Smooth muscle cell (in vitro differentiated cells): ENCODE measurements at regions not wholly inside any gene's neighbourhood (a gene's known extent, or its start where the extent isn't known, plus 50 kb on each side); places are given as distances from the start of the nearest gene placed in this dataset.

Source experiments
- DNase-seq: peaks from one replicate; lab custom pipeline; 2025; ENCODE audit not compliant: unreplicated experiment; lab: John Stamatoyannopoulos, UW
- H2AFZ ChIP-seq: fragments of 200-600 bp; sonication (generic); 2 replicates; pipeline ENCODE4 v1.6.0; 2016; ENCODE audit warnings: antibody characterized with exemption, low read depth, mild to moderate bottlenecking
- H3F3A ChIP-seq: fragments of 200-600 bp; sonication (generic); 2 replicates; pipeline ENCODE4 v1.6.0; 2017; ENCODE audit warnings: antibody characterized with exemption, low read depth
- H3K27ac ChIP-seq: fragments of 200-600 bp; sonication (generic); 2 replicates; pipeline ENCODE4 v1.5.1; 2016; ENCODE audit warnings: low read depth, mild to moderate bottlenecking
- H3K27me3 ChIP-seq: fragments of 200-600 bp; sonication (generic); 2 replicates; pipeline ENCODE4 v1.6.1; 2016; ENCODE audit warnings: low read depth, mild to moderate bottlenecking
- H3K36me3 ChIP-seq: fragments of 200-600 bp; sonication (generic); 2 replicates; pipeline ENCODE4 v1.5.1; 2016; ENCODE audit warnings: low read depth
- H3K4me1 ChIP-seq: fragments of 200-600 bp; sonication (generic); 2 replicates; pipeline ENCODE4 v1.5.1; 2016; ENCODE audit warnings: low read depth
- H3K4me2 ChIP-seq: fragments of 200-600 bp; sonication (generic); 2 replicates; pipeline ENCODE4 v1.6.0; 2016; ENCODE audit warnings: mild to moderate bottlenecking
- H3K4me3 ChIP-seq: fragments of 200-600 bp; sonication (generic); 2 replicates; pipeline ENCODE4 v1.5.1; 2016; ENCODE audit warnings: mild to moderate bottlenecking
- H3K79me2 ChIP-seq: fragments of 200-600 bp; sonication (generic); 2 replicates; pipeline ENCODE4 v1.6.0; 2016; ENCODE audit warnings: low read depth, mild to moderate bottlenecking
- H3K9ac ChIP-seq: fragments of 200-600 bp; sonication (generic); 2 replicates; pipeline ENCODE4 v1.6.0; 2016; ENCODE audit warnings: low read depth
- H3K9me3 ChIP-seq: fragments of 200-600 bp; sonication (generic); replicated peaks from 2 replicates; pipeline ENCODE4 v1.5.1; 2016; ENCODE audit warnings: low read depth
- H4K20me1 ChIP-seq: fragments of 200-600 bp; sonication (generic); 2 replicates; pipeline ENCODE4 v1.6.0; 2016; ENCODE audit warnings: low read depth
- CTCF ChIP-seq: fragments of 200-600 bp; sonication (generic); IDR thresholded peaks from 2 replicates; pipeline ENCODE4 v1.5.1; 2017; ENCODE audit warnings: borderline replicate concordance, mild to moderate bottlenecking, antibody characterized with exemption; ENCODE audit not compliant: insufficient read depth, poor library complexity, severe bottlenecking
- WGBS: methylation state at CpG from one replicate; pipeline ENCODE4 v1.1.7; 2016; ENCODE audit warnings: low lambda C conversion rate; 5-methylcytosine and 5-hydroxymethylcytosine counted together

- no peak overlapping the region for H3K4me3 ChIP-seq
- H3K9ac ChIP-seq = no peak overlapping the region
- 92% methylated on average over 8 of the region's 8 CpGs for WGBS
Measured at GRCh38 chrX:39922926-39923325, 174.8 kb downstream of the BCOR start.

GRCh38 chrX:39927380-39927779 lies 170.4 kb downstream of the BCOR start:
- TF ChIP-seq CTCF = no peak
- 93% methylated on average over 4 of the region's 4 CpGs for WGBS
- Histone ChIP-seq H3K27me3 (no peaks in the 10 kb centered on the region), H3K9ac (no peak overlapping the region), H3K9me3 (no peaks in the 10 kb centered on the region), H3K36me3 (no peaks in the 10 kb centered on the region), H3F3A (peaks cover 7% of the 10 kb centered on the region), H3K27ac (no peak overlapping the region), H4K20me1 (no peaks in the 10 kb centered on the region), H3K4me3 (no peak overlapping the region), H3K4me2 (no peak overlapping the region), H3K4me1 (peaks cover 10% of the 10 kb centered on the region), H3K79me2 (no peaks in the 10 kb centered on the region), H2AFZ (no peak overlapping the region)
- DNase-seq = no peak

More at GRCh38 chrX:39922926-39923325, 174.8 kb downstream of the BCOR start:
- H3K27me3 ChIP-seq = no peaks in the 10 kb centered on the region
- no peaks in the 10 kb centered on the region for H3K4me1 ChIP-seq
- H2AFZ ChIP-seq = no peak overlapping the region
- no peaks in the 10 kb centered on the region for H3K79me2 ChIP-seq
- no peaks in the 10 kb centered on the region for H3K9me3 ChIP-seq
- H3F3A ChIP-seq = no peaks in the 10 kb centered on the region
- no peaks in the 10 kb centered on the region for H4K20me1 ChIP-seq
- H3K4me2 ChIP-seq = no peak overlapping the region
- no peak for TF ChIP-seq CTCF
- no peak for DNase-seq
- no peak overlapping the region for H3K27ac ChIP-seq
- H3K36me3 ChIP-seq = no peaks in the 10 kb centered on the region

- no peak for TF ChIP-seq CTCF
Measured at GRCh38 chrX:39928704-39929378, 168.9 kb downstream of the BCOR start.

More at GRCh38 chrX:39928704-39929378, 168.9 kb downstream of the BCOR start:
- Histone ChIP-seq H3K27ac (no peak overlapping the region), H3K4me1 (peaks cover 10% of the 10 kb centered on the region), H4K20me1 (no peaks in the 10 kb centered on the region), H3K4me3 (no peak overlapping the region), H3K9me3 (no peaks in the 10 kb centered on the region), H3K4me2 (no peak overlapping the region), H3K27me3 (no peaks in the 10 kb centered on the region), H2AFZ (no peak overlapping the region), H3K79me2 (no peaks in the 10 kb centered on the region), H3K9ac (no peak overlapping the region), H3F3A (peaks cover 7% of the 10 kb centered on the region), H3K36me3 (no peaks in the 10 kb centered on the region)
- no peak for DNase-seq
- 86% methylated on average over 8 of the region's 8 CpGs for WGBS
